HG03025 (cell line): ENCODE measurements at regions not wholly inside any gene's neighbourhood (a gene's known extent, or its start where the extent isn't known, plus 50 kb on each side); places are given as distances from the start of the nearest gene placed in this dataset.
"Not testable (repeated sequence)": the region's sequence is repeated elsewhere in the genome, so short reads cannot be mapped to it uniquely, and the experiment has no call there.

Source experiments
- ATAC-seq: cut with Tn5 transposase; IDR thresholded peaks from one replicate; pipeline ENCODE4 v1.9.1; 2021; ENCODE audit warnings: mild to moderate bottlenecking, moderate library complexity; ENCODE audit not compliant: unreplicated experiment, low FRiP score

GRCh38 chr1:214715126-214715525 is 112.1 kb downstream of the CENPF start:
- no peak for ATAC-seq

GRCh38 chr1:214717351-214717750 is 114.4 kb downstream of the CENPF start:
- ATAC-seq, result no peak

GRCh38 chr1:214718724-214719123 is 115.7 kb downstream of the CENPF start:
- ATAC-seq, result no peak

- no peak for ATAC-seq
Observed at GRCh38 chr1:214719207-214719606, 116.2 kb downstream of the CENPF start.

GRCh38 chr1:214720561-214720960 is 117.6 kb downstream of the CENPF start:
- ATAC-seq, result no peak

- ATAC-seq, result no peak
Observed at GRCh38 chr1:214727274-214727673, 124.3 kb downstream of the CENPF start.

GRCh38 chr1:214739621-214740238 is 136.7 kb downstream of the CENPF start:
- no peak for ATAC-seq

- no peak for ATAC-seq
Observed at GRCh38 chr1:214740471-214740870, 137.5 kb downstream of the CENPF start.

GRCh38 chr1:214747050-214747635 is 144.1 kb downstream of the CENPF start:
- ATAC-seq, result no peak

GRCh38 chr1:214753236-214753852 is 150.3 kb downstream of the CENPF start:
- ATAC-seq, result no peak

GRCh38 chr1:214761030-214761429 is 158.0 kb downstream of the CENPF start:
- no peak for ATAC-seq

GRCh38 chr1:214762902-214763301 is 159.9 kb downstream of the CENPF start:
- ATAC-seq, result no peak

GRCh38 chr1:214764502-214764901 is 161.5 kb downstream of the CENPF start:
- ATAC-seq, result no peak

GRCh38 chr1:214767221-214767620 is 164.2 kb downstream of the CENPF start:
- ATAC-seq, result no peak

- ATAC-seq, result not testable (repeated sequence)
Observed at GRCh38 chr1:214769666-214770065, 166.7 kb downstream of the CENPF start.

GRCh38 chr1:214777364-214777763 is 174.4 kb downstream of the CENPF start:
- no peak for ATAC-seq

- ATAC-seq, result no peak
Observed at GRCh38 chr1:214791961-214792360, 189.0 kb downstream of the CENPF start.

GRCh38 chr1:214792527-214793186 is 189.7 kb downstream of the CENPF start:
- ATAC-seq, result no peak

- no peak for ATAC-seq
Observed at GRCh38 chr1:214793708-214794107, 190.7 kb downstream of the CENPF start.

- no peak for ATAC-seq
Observed at GRCh38 chr1:214801191-214801590, 198.2 kb downstream of the CENPF start.

- ATAC-seq, result no peak
Observed at GRCh38 chr1:214808845-214809460, 206.0 kb downstream of the CENPF start.
